ENCODE measurements at regions not wholly inside any gene's neighbourhood (a gene's known extent, or its start where the extent isn't known, plus 50 kb on each side); places are given as distances from the start of the nearest gene placed in this dataset.

DNA sequence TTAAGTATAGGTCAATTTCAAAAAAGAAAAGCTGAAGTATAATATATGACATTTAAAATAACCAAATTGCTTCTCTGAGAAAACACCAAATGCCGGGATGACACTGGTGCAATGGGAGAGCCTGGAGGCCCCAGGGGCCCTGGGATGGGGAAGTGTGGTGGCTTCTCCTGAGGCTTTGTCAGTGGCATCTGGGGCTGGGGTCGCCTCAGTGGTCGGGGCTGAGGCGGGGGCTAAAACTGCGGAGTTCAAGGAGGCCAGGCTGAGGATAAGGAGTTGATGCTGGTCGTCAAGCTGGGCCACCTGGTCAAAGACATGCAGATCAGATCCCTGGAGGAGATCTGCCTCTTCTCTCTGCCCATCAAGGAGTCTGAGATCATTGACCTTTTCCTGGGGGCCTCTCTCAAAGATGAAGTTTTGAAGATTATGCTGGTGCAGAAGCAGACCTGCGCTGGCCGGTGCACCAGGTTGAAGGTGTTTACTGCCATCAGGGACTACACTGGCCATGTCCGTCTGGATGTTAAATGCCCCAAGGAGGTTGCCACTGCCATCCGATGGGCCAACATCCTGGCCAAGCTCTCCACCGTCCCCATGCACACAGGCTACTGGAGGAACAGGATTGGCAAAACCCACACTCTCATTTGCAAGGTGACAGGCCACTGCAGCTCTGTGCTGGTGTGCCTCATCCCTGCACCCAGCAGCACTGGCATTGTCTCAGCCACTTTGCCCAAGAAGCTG, 660.1 kb upstream of the CCDC179 start:
- Histone ChIP-seq H2AK5ac (ENCODE audit: low read depth, low read length) (no peak overlapping the region), H2BK15ac (ENCODE audit: low read length) (no peak overlapping the region), H3K14ac (ENCODE audit: low read length) (peak overlapping the region; percentile 3), H4K91ac (ENCODE audit: low read depth, low read length, poor library complexity) (no peak overlapping the region), H3K27me3 (ENCODE audit: control insufficient read depth in 3 of 3, insufficient read depth in 3 of 3, low read depth in 1 of 3, low read length in 3 of 3) (no peaks in the 10 kb centered on the region), H3K9me3 (replicated peaks in 1 of 2; ENCODE audit: control insufficient read depth in 2 of 2, insufficient read depth in 1 of 2, low read depth in 1 of 2, low read length in 2 of 2) (no peaks in the 10 kb centered on the region), H3K23ac (ENCODE audit: low read depth, low read length, poor library complexity) (no peak overlapping the region), H3K27ac (replicated peaks; ENCODE audit: low read length) (no peak overlapping the region), H3K79me1 (ENCODE audit: low read depth, low read length) (no peaks in the 10 kb centered on the region), H3K4me2 (ENCODE audit: insufficient read depth, low read length, poor library complexity, severe bottlenecking) (no peak overlapping the region), H3K18ac (ENCODE audit: low read length) (peak overlapping the region; percentile 48), H2BK5ac (ENCODE audit: low read length) (no peak overlapping the region), H4K8ac (ENCODE audit: low read depth, low read length) (no peak overlapping the region), H2BK120ac (ENCODE audit: low read depth, low read length) (no peak overlapping the region), H2BK12ac (ENCODE audit: low read length) (no peak overlapping the region), H3K36me3 (replicated peaks in 1 of 2; ENCODE audit: control insufficient read depth in 2 of 2, insufficient read depth in 2 of 2, low read length in 2 of 2) (no peaks in the 10 kb centered on the region), H3K4ac (ENCODE audit: low read length) (no peak overlapping the region), H3K4me3 (ENCODE audit: low read length in 2 of 2) (no peak overlapping the region), H3K4me1 (ENCODE audit: control insufficient read depth in 2 of 2, insufficient read depth in 1 of 2, low read depth in 1 of 2, low read length in 2 of 2) (no peaks in the 10 kb centered on the region), H2AFZ (ENCODE audit: low read length) (no peak overlapping the region), H3K9ac (ENCODE audit: low read depth, low read length, poor library complexity) (no peak overlapping the region)
- DNase-seq (ENCODE audit: low spot score), result no peak
- WGBS, 2 donors (ENCODE audit: extremely low coverage in 2 of 2, insufficient read length in 2 of 2, insufficient replicate concordance in 1 of 2), result no CpG with 5 or more reads among the region's 11 CpGs

DNA sequence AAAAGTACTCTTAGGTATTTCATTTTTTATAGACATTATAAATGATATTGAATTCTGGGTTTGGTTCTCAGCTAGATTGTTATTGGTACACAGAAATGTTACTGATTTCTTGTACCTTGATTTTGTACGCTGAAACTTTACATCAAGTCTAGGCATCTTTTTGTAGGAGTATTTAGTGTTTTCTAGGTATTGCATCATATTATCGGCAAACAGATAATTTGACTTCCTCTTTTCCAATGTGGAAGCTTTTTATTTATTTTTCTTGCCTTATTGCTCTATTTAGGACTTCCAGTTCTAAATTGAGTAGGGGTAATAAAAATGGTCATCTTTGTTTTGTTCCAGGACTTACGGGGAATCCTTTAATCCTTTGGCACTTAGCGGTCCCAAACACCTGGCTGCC, 676.6 kb upstream of the CCDC179 start:
- Histone ChIP-seq H2BK5ac (ENCODE audit: low read length) (no peak overlapping the region), H3K27ac (replicated peaks; ENCODE audit: low read length) (no peak overlapping the region), H3K18ac (ENCODE audit: low read length) (no peak overlapping the region), H2AFZ (ENCODE audit: low read length) (no peak overlapping the region), H2BK12ac (ENCODE audit: low read length) (no peak overlapping the region), H3K79me1 (ENCODE audit: low read depth, low read length) (no peaks in the 10 kb centered on the region), H3K27me3 (ENCODE audit: control insufficient read depth in 3 of 3, insufficient read depth in 3 of 3, low read depth in 1 of 3, low read length in 3 of 3) (no peaks in the 10 kb centered on the region), H3K4me3 (ENCODE audit: low read length in 2 of 2) (no peak overlapping the region), H3K4me2 (ENCODE audit: insufficient read depth, low read length, poor library complexity, severe bottlenecking) (no peak overlapping the region), H3K4me1 (ENCODE audit: control insufficient read depth in 2 of 2, insufficient read depth in 1 of 2, low read depth in 1 of 2, low read length in 2 of 2) (no peaks in the 10 kb centered on the region), H4K8ac (ENCODE audit: low read depth, low read length) (no peak overlapping the region), H3K23ac (ENCODE audit: low read depth, low read length, poor library complexity) (no peak overlapping the region), H3K9me3 (replicated peaks in 1 of 2; ENCODE audit: control insufficient read depth in 2 of 2, insufficient read depth in 1 of 2, low read depth in 1 of 2, low read length in 2 of 2) (peaks cover 0 to 2% of the 10 kb centered on the region in 2 donors), H4K91ac (ENCODE audit: low read depth, low read length, poor library complexity) (no peak overlapping the region), H2BK120ac (ENCODE audit: low read depth, low read length) (no peak overlapping the region), H3K14ac (ENCODE audit: low read length) (no peak overlapping the region), H2AK5ac (ENCODE audit: low read depth, low read length) (no peak overlapping the region), H3K9ac (ENCODE audit: low read depth, low read length, poor library complexity) (no peak overlapping the region), H3K4ac (ENCODE audit: low read length) (no peak overlapping the region), H2BK15ac (ENCODE audit: low read length) (no peak overlapping the region), H3K36me3 (replicated peaks in 1 of 2; ENCODE audit: control insufficient read depth in 2 of 2, insufficient read depth in 2 of 2, low read length in 2 of 2) (no peaks in the 10 kb centered on the region)
- DNase-seq (ENCODE audit: low spot score), result no peak
- WGBS, 2 donors (ENCODE audit: extremely low coverage in 2 of 2, insufficient read length in 2 of 2, insufficient replicate concordance in 1 of 2), result no CpG with 5 or more reads among the region's 4 CpGs

- Histone ChIP-seq H2BK12ac (ENCODE audit: low read length) (no peak overlapping the region), H3K9ac (ENCODE audit: low read depth, low read length, poor library complexity) (no peak overlapping the region), H3K18ac (ENCODE audit: low read length) (no peak overlapping the region), H3K9me3 (replicated peaks in 1 of 2; ENCODE audit: control insufficient read depth in 2 of 2, insufficient read depth in 1 of 2, low read depth in 1 of 2, low read length in 2 of 2) (peaks cover 0 to 2% of the 10 kb centered on the region in 2 donors), H3K27ac (replicated peaks; ENCODE audit: low read length) (no peak overlapping the region), H3K27me3 (ENCODE audit: control insufficient read depth in 3 of 3, insufficient read depth in 3 of 3, low read depth in 1 of 3, low read length in 3 of 3) (no peaks in the 10 kb centered on the region), H2BK120ac (ENCODE audit: low read depth, low read length) (no peak overlapping the region), H3K14ac (ENCODE audit: low read length) (no peak overlapping the region), H3K4me2 (ENCODE audit: insufficient read depth, low read length, poor library complexity, severe bottlenecking) (no peak overlapping the region), H3K4me1 (ENCODE audit: control insufficient read depth in 2 of 2, insufficient read depth in 1 of 2, low read depth in 1 of 2, low read length in 2 of 2) (peaks cover 0 to 1% of the 10 kb centered on the region in 2 donors), H2BK5ac (ENCODE audit: low read length) (no peak overlapping the region), H4K8ac (ENCODE audit: low read depth, low read length) (no peak overlapping the region), H3K4ac (ENCODE audit: low read length) (no peak overlapping the region), H2BK15ac (ENCODE audit: low read length) (no peak overlapping the region), H3K23ac (ENCODE audit: low read depth, low read length, poor library complexity) (no peak overlapping the region), H3K4me3 (ENCODE audit: low read length in 2 of 2) (no peak overlapping the region), H4K91ac (ENCODE audit: low read depth, low read length, poor library complexity) (no peak overlapping the region), H3K79me1 (ENCODE audit: low read depth, low read length) (no peaks in the 10 kb centered on the region), H2AFZ (ENCODE audit: low read length) (peak overlapping the region; percentile 56), H3K36me3 (replicated peaks in 1 of 2; ENCODE audit: control insufficient read depth in 2 of 2, insufficient read depth in 2 of 2, low read length in 2 of 2) (no peaks in the 10 kb centered on the region), H2AK5ac (ENCODE audit: low read depth, low read length) (no peak overlapping the region)
- no CpG with 5 or more reads among the region's 5 CpGs for WGBS, 2 donors (ENCODE audit: extremely low coverage in 2 of 2, insufficient read length in 2 of 2, insufficient replicate concordance in 1 of 2)
- no peak for DNase-seq (ENCODE audit: low spot score)
These were observed 679.3 kb upstream of the CCDC179 start for GRCh38 chr11:23539556-23539955.

DNA sequence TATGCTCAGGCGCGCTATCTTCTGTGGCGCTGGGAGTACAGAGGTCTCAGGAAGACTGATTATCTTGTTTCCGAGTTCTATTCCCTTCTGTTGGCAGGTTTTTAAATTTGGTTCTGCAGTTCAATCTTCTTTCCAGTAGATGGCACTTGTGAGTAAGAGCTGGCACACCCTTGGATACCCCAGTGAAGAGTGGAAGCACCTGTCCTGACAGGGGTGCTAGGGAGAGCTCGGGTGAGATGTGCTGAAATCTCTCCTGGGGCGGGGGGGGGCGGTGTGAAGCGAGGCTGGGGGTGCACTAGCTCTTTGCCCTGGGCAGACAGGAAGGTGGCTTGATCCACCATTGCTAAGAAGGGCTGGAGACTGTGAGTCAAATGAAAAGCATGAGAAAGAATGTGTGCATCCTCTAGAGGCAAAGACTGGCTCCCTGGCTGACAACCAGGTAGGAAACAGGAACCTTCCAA, 679.9 kb upstream of the CCDC179 start:
- WGBS, 2 donors (ENCODE audit: extremely low coverage in 2 of 2, insufficient read length in 2 of 2, insufficient replicate concordance in 1 of 2), result no CpG with 5 or more reads among the region's 8 CpGs
- Histone ChIP-seq H3K14ac (ENCODE audit: low read length) (no peak overlapping the region), H2BK12ac (ENCODE audit: low read length) (no peak overlapping the region), H2AFZ (ENCODE audit: low read length) (peak overlapping the region; percentile 56), H3K4me1 (ENCODE audit: control insufficient read depth in 2 of 2, insufficient read depth in 1 of 2, low read depth in 1 of 2, low read length in 2 of 2) (peaks cover 0 to 1% of the 10 kb centered on the region in 2 donors), H3K4ac (ENCODE audit: low read length) (no peak overlapping the region), H4K8ac (ENCODE audit: low read depth, low read length) (no peak overlapping the region), H2BK120ac (ENCODE audit: low read depth, low read length) (no peak overlapping the region), H3K4me3 (ENCODE audit: low read length in 2 of 2) (no peak overlapping the region), H3K36me3 (replicated peaks in 1 of 2; ENCODE audit: control insufficient read depth in 2 of 2, insufficient read depth in 2 of 2, low read length in 2 of 2) (no peaks in the 10 kb centered on the region), H3K18ac (ENCODE audit: low read length) (no peak overlapping the region), H3K9me3 (replicated peaks in 1 of 2; ENCODE audit: control insufficient read depth in 2 of 2, insufficient read depth in 1 of 2, low read depth in 1 of 2, low read length in 2 of 2) (peaks cover 0 to 2% of the 10 kb centered on the region in 2 donors), H4K91ac (ENCODE audit: low read depth, low read length, poor library complexity) (no peak overlapping the region), H2BK15ac (ENCODE audit: low read length) (no peak overlapping the region), H2AK5ac (ENCODE audit: low read depth, low read length) (no peak overlapping the region), H3K27me3 (ENCODE audit: control insufficient read depth in 3 of 3, insufficient read depth in 3 of 3, low read depth in 1 of 3, low read length in 3 of 3) (no peaks in the 10 kb centered on the region), H3K23ac (ENCODE audit: low read depth, low read length, poor library complexity) (no peak overlapping the region), H3K4me2 (ENCODE audit: insufficient read depth, low read length, poor library complexity, severe bottlenecking) (no peak overlapping the region), H3K27ac (replicated peaks; ENCODE audit: low read length) (no peak overlapping the region), H2BK5ac (ENCODE audit: low read length) (no peak overlapping the region), H3K9ac (ENCODE audit: low read depth, low read length, poor library complexity) (no peak overlapping the region), H3K79me1 (ENCODE audit: low read depth, low read length) (no peaks in the 10 kb centered on the region)
- DNase-seq (ENCODE audit: low spot score), result peak; percentile 57
